IMR-90 (cell line): ENCODE measurements at regions not wholly inside any gene's neighbourhood (a gene's known extent, or its start where the extent isn't known, plus 50 kb on each side); places are given as distances from the start of the nearest gene placed in this dataset.

ENCODE experiments used
- ATAC-seq: fragments of 200-7000 bp; cut with Tn5 transposase; 2 replicates; pipeline ENCODE4 v1.9.1; 2020; ENCODE audit warnings: low read depth, mild to moderate bottlenecking, moderate library complexity
- BruUV-seq: library from RNA; stranded (reverse); fragments of 400-500 nt; replicated peaks from 2 replicates; lab custom pipeline; 2021; lab: Mats Ljungman, UMichigan
- CTCF ChIA-PET: fragments of 300-600 bp; formaldehyde crosslinking; extraction: SDS; loops from one replicate; lab custom pipeline; 2021; ENCODE audit warnings: antibody characterized with exemption; lab: Yijun Ruan, JAX
- POLR2A ChIA-PET: fragments of 300-600 bp; sonication (Branson Sonifier 250); formaldehyde crosslinking; loops from one replicate; lab custom pipeline; 2022; ENCODE audit warnings: antibody characterized with exemption; ENCODE audit not compliant: unreplicated experiment; lab: Charles Lee
- DNase-seq: peaks from one replicate; pipeline ENCODE4 v3.0.0; 2013
- H2AFZ ChIP-seq: replicated peaks from 2 replicates; pipeline ENCODE3; 2013; ENCODE audit warnings: low read length, mild to moderate bottlenecking; ENCODE audit not compliant: poor library complexity
- H2AK5ac ChIP-seq: 2 replicates; pipeline ENCODE4 v1.6.1; 2013; ENCODE audit warnings: low read depth, low read length, inconsistent platforms
- H2AK9ac ChIP-seq: replicated peaks from 2 replicates; pipeline ENCODE3; 2013; ENCODE audit warnings: mild to moderate bottlenecking, low read depth, low read length, moderate library complexity; ENCODE audit not compliant: poor library complexity
- H2BK120ac ChIP-seq: 2 replicates; pipeline ENCODE4 v1.6.1; 2013; ENCODE audit warnings: low read depth, low read length, inconsistent platforms
- H2BK15ac ChIP-seq: 3 replicates; pipeline ENCODE4 v1.6.1; 2013; ENCODE audit warnings: low read depth, low read length, inconsistent platforms
- H2BK20ac ChIP-seq: 2 replicates; pipeline ENCODE4 v1.6.1; 2013; ENCODE audit warnings: low read depth, mild to moderate bottlenecking, inconsistent platforms, low read length, moderate library complexity
- H2BK5ac ChIP-seq: 2 replicates; pipeline ENCODE4 v1.6.1; 2013; ENCODE audit warnings: mild to moderate bottlenecking, low read depth, low read length, inconsistent platforms; ENCODE audit not compliant: poor library complexity, severe bottlenecking
- H3K14ac ChIP-seq: replicated peaks from 2 replicates; pipeline ENCODE4 v1.6.1; 2013; ENCODE audit warnings: low read depth, low read length, inconsistent platforms
- H3K18ac ChIP-seq: 2 replicates; pipeline ENCODE4 v1.6.1; 2013; ENCODE audit warnings: low read depth, low read length, control low read depth
- H3K23ac ChIP-seq: 2 replicates; pipeline ENCODE4 v1.6.1; 2013; ENCODE audit warnings: low read depth, low read length, inconsistent platforms
- H3K27ac ChIP-seq: 2 replicates; pipeline ENCODE4 v1.5.1; 2013; ENCODE audit warnings: mild to moderate bottlenecking, control low read depth, low read length; ENCODE audit not compliant: insufficient read depth
- H3K27me3 ChIP-seq: 2 replicates; pipeline ENCODE4 v1.6.1; 2013; ENCODE audit warnings: low read length; ENCODE audit not compliant: control insufficient read depth, insufficient read depth
- H3K36me3 ChIP-seq: 2 replicates; pipeline ENCODE4 v1.6.1; 2013; ENCODE audit warnings: low read length, mixed read lengths; ENCODE audit not compliant: control insufficient read depth, insufficient read depth
- H3K4ac ChIP-seq: 2 replicates; pipeline ENCODE4 v1.6.1; 2013; ENCODE audit warnings: low read depth, low read length, inconsistent platforms
- H3K4me1 ChIP-seq: 2 replicates; pipeline ENCODE4 v1.6.1; 2013; ENCODE audit warnings: low read length, mixed read lengths; ENCODE audit not compliant: control insufficient read depth, insufficient read depth
- H3K4me2 ChIP-seq: 2 replicates; pipeline ENCODE4 v1.6.1; 2013; ENCODE audit warnings: low read depth, mild to moderate bottlenecking, control low read depth, low read length, moderate library complexity
- H3K4me3 ChIP-seq: 2 replicates; pipeline ENCODE4 v1.5.1; 2013; ENCODE audit warnings: low read depth, mild to moderate bottlenecking, control low read depth, low read length, moderate library complexity; ENCODE audit not compliant: insufficient read depth
- H3K56ac ChIP-seq: 2 replicates; pipeline ENCODE4 v1.6.1; 2013; ENCODE audit warnings: low read length, inconsistent platforms; ENCODE audit not compliant: insufficient read depth; ENCODE audit errors: extremely low read depth
- H3K79me1 ChIP-seq, 2 experiments: 2 replicates each; pipeline ENCODE4 v1.6.1; 2013; ENCODE audit warnings: low read length in 2 of 2, inconsistent platforms in 1 of 2, low read depth in 1 of 2
- H3K9ac ChIP-seq: 2 replicates; pipeline ENCODE4 v1.6.1; 2013; ENCODE audit warnings: low read depth, low read length, control low read depth
- H3K9me1 ChIP-seq: 2 replicates; pipeline ENCODE4 v1.6.1; 2013; ENCODE audit warnings: low read length, inconsistent platforms; ENCODE audit not compliant: insufficient read depth
- H3K9me3 ChIP-seq: 2 replicates; pipeline ENCODE4 v1.6.1; 2013; ENCODE audit warnings: low read length; ENCODE audit not compliant: control insufficient read depth, insufficient read depth
- H4K20me1 ChIP-seq: 2 replicates; pipeline ENCODE4 v1.6.1; 2013; ENCODE audit warnings: low read length, inconsistent platforms; ENCODE audit not compliant: insufficient read depth
- H4K5ac ChIP-seq: 2 replicates; pipeline ENCODE4 v1.6.1; 2013; ENCODE audit warnings: mild to moderate bottlenecking, low read depth, low read length, control low read depth
- H4K8ac ChIP-seq, 2 experiments: 2 replicates each; pipeline ENCODE4 v1.6.1; 2013; ENCODE audit warnings: low read depth in 2 of 2, low read length in 2 of 2, control low read depth in 1 of 2, inconsistent platforms in 1 of 2
- H4K91ac ChIP-seq: 2 replicates; pipeline ENCODE4 v1.6.1; 2013; ENCODE audit warnings: low read depth, low read length, inconsistent platforms; ENCODE audit not compliant: insufficient read depth
- CEBPB ChIP-seq: IDR thresholded peaks from 2 replicates; pipeline ENCODE4 v1.6.1; 2012; ENCODE audit warnings: low read depth, low read length, improper control_type of control experiment
- CTCF ChIP-seq: conservative IDR thresholded peaks from 2 replicates; pipeline ENCODE4 v1.5.1; 2012; ENCODE audit warnings: mild to moderate bottlenecking, low read depth, low read length, improper control_type of control experiment
- FOS ChIP-seq: fragments of 150-350 bp; IDR thresholded peaks from 2 replicates; pipeline ENCODE4 v1.6.1; 2016; ENCODE audit warnings: low read depth, low read length
- MAFK ChIP-seq: IDR thresholded peaks from 2 replicates; pipeline ENCODE4 v1.6.1; 2012; ENCODE audit warnings: low read depth, low read length, improper control_type of control experiment
- MAZ ChIP-seq: IDR thresholded peaks from 2 replicates; pipeline ENCODE4 v1.6.1; 2012; ENCODE audit warnings: low read depth, mild to moderate bottlenecking, low read length, improper control_type of control experiment, moderate library complexity, borderline replicate concordance
- POLR2A ChIP-seq: IDR thresholded peaks from 2 replicates; pipeline ENCODE4 v1.6.1; 2012; ENCODE audit warnings: mild to moderate bottlenecking, low read depth, low read length
- RCOR1 ChIP-seq: IDR thresholded peaks from 2 replicates; pipeline ENCODE4 v1.6.1; 2012; ENCODE audit warnings: mild to moderate bottlenecking, low read length, improper control_type of control experiment; ENCODE audit not compliant: insufficient replicate concordance
- RFX5 ChIP-seq: IDR thresholded peaks from 2 replicates; pipeline ENCODE4 v1.8.0; 2012; ENCODE audit warnings: low read depth, mild to moderate bottlenecking, low read length, moderate library complexity
- SMC3 ChIP-seq: fragments of 150-350 bp; IDR thresholded peaks from 2 replicates; pipeline ENCODE4 v1.6.1; 2016; ENCODE audit warnings: low read depth, mild to moderate bottlenecking, antibody characterized with exemption, low read length, moderate library complexity
- WGBS, 2 experiments: methylation state at CpG; one replicate each; pipeline versions ENCODE4 v1.1.5 to v1.1.7; 2013; ENCODE audit warnings: missing lambda C conversion rate in 2 of 2; ENCODE audit not compliant: insufficient read length in 1 of 2; ENCODE audit errors: extremely low coverage in 2 of 2; 5-methylcytosine and 5-hydroxymethylcytosine counted together
- dilution Hi-C: fragments of 300-500 bp; cut with HindIII; formaldehyde crosslinking; loops from one replicate; pipeline ENCODE4 v1.14.3; 2018; ENCODE audit warnings: low sequenced_read_pairs; ENCODE audit not compliant: unreplicated experiment
- in situ Hi-C: fragments of 300-500 bp; cut with MboI; formaldehyde crosslinking; loops from 3 replicates; pipeline ENCODE4 v1.14.3; 2019; ENCODE audit warnings: low sequenced_read_pairs, inconsistent platforms, mixed read lengths
- intact Hi-C: fragments of 100-400 bp; cut with micrococcal nuclease; formaldehyde crosslinking; loops from 2 replicates; pipeline ENCODE4 v1.10.0; 2022
- TF ChIP-seq, protein P1 (sequence below): fragments of 150-350 bp; IDR thresholded peaks from 2 replicates; pipeline ENCODE4 v1.6.1; 2017; ENCODE audit warnings: mild to moderate bottlenecking, antibody characterized with exemption, low read length, low read depth

- H3K36me3 ChIP-seq: no peaks in the 10 kb centered on the region
- H2BK5ac ChIP-seq: no peak overlapping the region
- H4K5ac ChIP-seq: no peak overlapping the region
- H2BK20ac ChIP-seq: no peak overlapping the region
- H3K9me1 ChIP-seq: no peaks in the 10 kb centered on the region
- H3K4ac ChIP-seq: no peak overlapping the region
- no peaks in the 10 kb centered on the region for H3K9me3 ChIP-seq
- H3K56ac ChIP-seq: no peak overlapping the region
- H3K4me1 ChIP-seq: no peaks in the 10 kb centered on the region
- H3K23ac ChIP-seq: no peak overlapping the region
- no peak overlapping the region for H4K91ac ChIP-seq
- H2AFZ ChIP-seq: no peak overlapping the region
- no peak overlapping the region for H3K27ac ChIP-seq
- BruUV-seq: no TSS peak
- DNase-seq (no peak), ATAC-seq (no peak)
- ChIA-PET CTCF (no interaction called here), POLR2A (no interaction called here)
- no peak overlapping the region for H3K4me3 ChIP-seq
- H3K9ac ChIP-seq: no peak overlapping the region
- H2AK5ac ChIP-seq: no peak overlapping the region
- no peak overlapping the region for H3K14ac ChIP-seq
- no peak overlapping the region for H4K8ac ChIP-seq
- no peak overlapping the region for H2BK15ac ChIP-seq
- no peaks in the 10 kb centered on the region for H4K20me1 ChIP-seq
- H3K79me1 ChIP-seq: no peaks in the 10 kb centered on the region
- H3K4me2 ChIP-seq: no peak overlapping the region
- TF ChIP-seq MAFK (no peak), CEBPB (no peak), RCOR1 (no peak), POLR2A (no peak), MAZ (no peak), SMC3 (no peak), FOS (no peak), RFX5 (no peak), CTCF (no peak)
- TF ChIP-seq, protein P1, sequence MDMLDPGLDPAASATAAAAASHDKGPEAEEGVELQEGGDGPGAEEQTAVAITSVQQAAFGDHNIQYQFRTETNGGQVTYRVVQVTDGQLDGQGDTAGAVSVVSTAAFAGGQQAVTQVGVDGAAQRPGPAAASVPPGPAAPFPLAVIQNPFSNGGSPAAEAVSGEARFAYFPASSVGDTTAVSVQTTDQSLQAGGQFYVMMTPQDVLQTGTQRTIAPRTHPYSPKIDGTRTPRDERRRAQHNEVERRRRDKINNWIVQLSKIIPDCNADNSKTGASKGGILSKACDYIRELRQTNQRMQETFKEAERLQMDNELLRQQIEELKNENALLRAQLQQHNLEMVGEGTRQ: no peak
- WGBS, 2 experiments: 0% methylated on average over 1 of the region's 1 CpG; no CpG with 5 or more reads in 1 of the 2 experiments
- in situ Hi-C loops: no loop called here
- intact Hi-C loops: no loop called here
- H2BK120ac ChIP-seq: no peak overlapping the region
- H2AK9ac ChIP-seq: no peak overlapping the region
- H3K27me3 ChIP-seq: no peaks in the 10 kb centered on the region
- dilution Hi-C loops: no loop called here
- no peak overlapping the region for H3K18ac ChIP-seq
These were observed 179.7 kb upstream of the VASH1 start for GRCh38 chr14:76581592-76581991.
